ENCODE measurements at regions not wholly inside any gene's neighbourhood (a gene's known extent, or its start where the extent isn't known, plus 50 kb on each side); places are given as distances from the start of the nearest gene placed in this dataset.

DNA sequence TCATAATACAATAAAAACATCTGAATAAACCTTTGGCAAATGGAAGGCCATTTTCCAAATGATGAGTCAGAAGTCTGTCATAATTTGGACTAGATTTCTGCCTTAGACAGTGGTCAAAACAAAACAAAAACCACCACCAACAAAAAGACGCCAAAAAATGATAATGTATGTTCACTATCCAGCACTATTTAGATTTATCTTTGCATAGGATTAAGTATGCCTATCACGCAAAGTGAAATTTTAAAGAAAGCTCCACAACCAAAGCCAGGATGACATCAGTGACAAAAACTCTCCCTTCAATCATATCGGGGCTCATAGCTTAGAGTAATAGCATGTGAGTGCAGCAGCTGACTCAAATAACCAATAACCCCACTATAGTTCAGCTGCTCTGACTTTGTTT lies 201.9 kb downstream of the MOXD1 start:
- H3K79me2 ChIP-seq (ENCODE audit: control insufficient read depth, insufficient read depth, low read length) = no peaks in the 10 kb centered on the region
- no peak for DNase-seq
- Mint-ChIP-seq H3K27ac (no peak overlapping the region), H3K4me1 (no peaks in the 10 kb centered on the region), H3K9me3 (ENCODE audit: insufficient read depth) (no peaks in the 10 kb centered on the region), H3K27me3 (no peaks in the 10 kb centered on the region), H3K4me3 (no peak overlapping the region)
- no peak overlapping the region for H2AFZ ChIP-seq (ENCODE audit: insufficient read depth, low read depth, low read length, poor library complexity, severe bottlenecking)
- H3K36me3 ChIP-seq (replicated peaks in 1 of 2; ENCODE audit: control extremely low read depth in 1 of 2, control insufficient read depth in 1 of 2, extremely low read depth in 1 of 2, insufficient read depth in 2 of 2, low read length in 1 of 2) = no peaks in the 10 kb centered on the region
- intact Hi-C loops (cut with micrococcal nuclease) = no loop called here
- H3K27ac ChIP-seq (ENCODE audit: low read length in 2 of 2) = no peak overlapping the region
- H3K27me3 ChIP-seq (replicated peaks in 1 of 4; ENCODE audit: control extremely low read depth in 1 of 4, control insufficient read depth in 3 of 4, insufficient read depth in 4 of 4, low read length in 3 of 4) = no peaks in the 10 kb centered on the region
- ChIA-PET POLR2A (no interaction called here), CTCF (no interaction called here)
- no CpG with 5 or more reads among the region's 3 CpGs for WGBS (ENCODE audit: insufficient coverage)
- TF ChIP-seq EZH2 (IDR thresholded peaks at IDR 0.05; ENCODE audit: borderline replicate concordance, insufficient read depth, low read depth, low read length, poor library complexity, severe bottlenecking) (no peak), CTCF (IDR thresholded peaks at IDR 0.05) (no peak)
- ATAC-seq (ENCODE audit: low read depth) = no peak
- no peak overlapping the region for H3K4me2 ChIP-seq (replicated peaks; ENCODE audit: low read depth, low read length, poor library complexity, severe bottlenecking)
- peaks cover 0 to 6% (median 0%) of the 10 kb centered on the region in 3 donors for H3K9me3 ChIP-seq (ENCODE audit: control extremely low read depth in 1 of 3, control insufficient read depth in 2 of 3, insufficient read depth in 1 of 3, low read length in 2 of 3)
- H4K20me1 ChIP-seq (ENCODE audit: control insufficient read depth, insufficient read depth, low read length, poor library complexity, severe bottlenecking) = no peaks in the 10 kb centered on the region
- no peak overlapping the region for H3K4me3 ChIP-seq (ENCODE audit: control extremely low read depth in 1 of 5, extremely low read depth in 1 of 5, insufficient read depth in 1 of 5, low read depth in 2 of 5, low read length in 4 of 5)
- no peaks in the 10 kb centered on the region for H3K4me1 ChIP-seq (ENCODE audit: control insufficient read depth in 2 of 2, insufficient read depth in 2 of 2, low read length in 2 of 2)
- H3K9ac ChIP-seq (ENCODE audit: low read length) = no peak overlapping the region

- Mint-ChIP-seq H3K4me1 (no peaks in the 10 kb centered on the region), H3K9me3 (ENCODE audit: insufficient read depth) (no peaks in the 10 kb centered on the region), H3K4me3 (no peak overlapping the region), H3K27ac (no peak overlapping the region), H3K27me3 (no peaks in the 10 kb centered on the region)
- no peaks in the 10 kb centered on the region for H3K79me2 ChIP-seq (ENCODE audit: control insufficient read depth, insufficient read depth, low read length)
- H3K9ac ChIP-seq (ENCODE audit: low read length) = no peak overlapping the region
- WGBS (ENCODE audit: insufficient coverage) = no CpG with 5 or more reads among the region's 2 CpGs
- TF ChIP-seq EZH2 (IDR thresholded peaks at IDR 0.05; ENCODE audit: borderline replicate concordance, insufficient read depth, low read depth, low read length, poor library complexity, severe bottlenecking) (no peak), CTCF (IDR thresholded peaks at IDR 0.05) (no peak)
- POLR2A ChIA-PET = no interaction called here
- no peaks in the 10 kb centered on the region for H3K27me3 ChIP-seq (replicated peaks in 1 of 4; ENCODE audit: control extremely low read depth in 1 of 4, control insufficient read depth in 3 of 4, insufficient read depth in 4 of 4, low read length in 3 of 4)
- no peak overlapping the region for H2AFZ ChIP-seq (ENCODE audit: insufficient read depth, low read depth, low read length, poor library complexity, severe bottlenecking)
- no peak overlapping the region for H3K27ac ChIP-seq (ENCODE audit: low read length in 2 of 2)
- intact Hi-C loops (cut with micrococcal nuclease) = no loop called here
- no peaks in the 10 kb centered on the region for H4K20me1 ChIP-seq (ENCODE audit: control insufficient read depth, insufficient read depth, low read length, poor library complexity, severe bottlenecking)
- no peak for ATAC-seq (ENCODE audit: low read depth)
- CTCF ChIA-PET = no interaction called here
- H3K9me3 ChIP-seq (ENCODE audit: control extremely low read depth in 1 of 3, control insufficient read depth in 2 of 3, insufficient read depth in 1 of 3, low read length in 2 of 3) = peaks cover 0 to 6% (median 0%) of the 10 kb centered on the region in 3 donors
- no peak overlapping the region for H3K4me2 ChIP-seq (replicated peaks; ENCODE audit: low read depth, low read length, poor library complexity, severe bottlenecking)
- no peaks in the 10 kb centered on the region for H3K4me1 ChIP-seq (ENCODE audit: control insufficient read depth in 2 of 2, insufficient read depth in 2 of 2, low read length in 2 of 2)
- H3K4me3 ChIP-seq (ENCODE audit: control extremely low read depth in 1 of 5, extremely low read depth in 1 of 5, insufficient read depth in 1 of 5, low read depth in 2 of 5, low read length in 4 of 5) = no peak overlapping the region
- no peaks in the 10 kb centered on the region for H3K36me3 ChIP-seq (replicated peaks in 1 of 2; ENCODE audit: control extremely low read depth in 1 of 2, control insufficient read depth in 1 of 2, extremely low read depth in 1 of 2, insufficient read depth in 2 of 2, low read length in 1 of 2)
- no peak for DNase-seq
Observed at GRCh38 chr6:132198896-132199295, 202.4 kb downstream of the MOXD1 start.

Measured in B cell (primary cell).